ENCODE measurements at regions not wholly inside any gene's neighbourhood (a gene's known extent, or its start where the extent isn't known, plus 50 kb on each side); places are given as distances from the start of the nearest gene placed in this dataset.
A peak's percentile ranks its signal among the peaks of the same experiment; 100 is the strongest.

DNA sequence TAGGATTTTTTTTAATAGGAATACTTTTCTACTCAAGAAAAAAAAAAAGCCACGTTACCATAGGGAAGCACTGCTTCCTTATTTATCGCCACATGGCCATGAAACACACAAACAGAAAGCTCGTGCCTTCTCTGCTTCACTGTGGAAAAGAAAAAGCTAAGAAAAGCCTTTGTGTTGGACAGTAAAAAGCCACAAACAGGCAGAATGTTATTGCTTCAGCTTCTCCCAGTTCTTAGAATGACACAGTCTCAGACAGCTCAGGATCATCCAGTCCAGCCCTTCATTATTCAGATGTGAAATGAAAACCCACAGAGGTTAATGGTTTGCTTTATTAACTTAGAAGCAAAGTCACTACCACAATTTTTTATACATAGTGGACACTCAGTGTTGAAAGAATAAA, 181.6 kb upstream of the NOCT start:
- no peaks in the 10 kb centered on the region for H3K27me3 ChIP-seq (ENCODE audit: control insufficient read depth, insufficient read depth, low read length)

DNA sequence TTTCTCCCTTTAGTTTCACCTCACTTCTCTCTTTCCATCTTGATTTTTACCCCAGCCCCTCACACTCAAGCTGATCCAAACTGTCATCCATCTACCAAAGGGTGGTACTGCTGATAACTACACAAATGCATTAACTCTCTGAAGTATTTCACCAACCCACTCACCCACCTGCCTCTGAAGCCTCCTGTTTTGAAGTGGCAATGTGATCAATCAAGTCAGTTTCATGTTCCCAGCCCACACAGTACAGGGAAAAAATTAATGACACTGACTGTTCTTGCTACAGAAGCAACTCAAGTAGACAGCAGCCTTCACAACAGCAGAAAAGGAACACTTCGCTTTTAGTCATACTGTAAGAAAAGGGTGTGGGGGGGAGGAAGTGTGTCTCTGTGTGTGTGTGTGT, 183.0 kb upstream of the NOCT start:
- Histone ChIP-seq H3K4me1 (no peaks in the 10 kb centered on the region), H3K4me2 (ENCODE audit: low read length) (no peak overlapping the region), H3K36me3 (ENCODE audit: control insufficient read depth, insufficient read depth, low read length) (no peaks in the 10 kb centered on the region), H3K4me3 (ENCODE audit: low read depth, low read length) (no peak overlapping the region), H3K27me3 (ENCODE audit: control insufficient read depth, insufficient read depth, low read length) (no peaks in the 10 kb centered on the region), H2AFZ (no peak overlapping the region), H3K27ac (no peak overlapping the region), H3K9me3 (ENCODE audit: control insufficient read depth, low read length) (no peaks in the 10 kb centered on the region), H3K79me2 (no peaks in the 10 kb centered on the region), H3K9ac (no peak overlapping the region)
- TF ChIP-seq, protein P1, sequence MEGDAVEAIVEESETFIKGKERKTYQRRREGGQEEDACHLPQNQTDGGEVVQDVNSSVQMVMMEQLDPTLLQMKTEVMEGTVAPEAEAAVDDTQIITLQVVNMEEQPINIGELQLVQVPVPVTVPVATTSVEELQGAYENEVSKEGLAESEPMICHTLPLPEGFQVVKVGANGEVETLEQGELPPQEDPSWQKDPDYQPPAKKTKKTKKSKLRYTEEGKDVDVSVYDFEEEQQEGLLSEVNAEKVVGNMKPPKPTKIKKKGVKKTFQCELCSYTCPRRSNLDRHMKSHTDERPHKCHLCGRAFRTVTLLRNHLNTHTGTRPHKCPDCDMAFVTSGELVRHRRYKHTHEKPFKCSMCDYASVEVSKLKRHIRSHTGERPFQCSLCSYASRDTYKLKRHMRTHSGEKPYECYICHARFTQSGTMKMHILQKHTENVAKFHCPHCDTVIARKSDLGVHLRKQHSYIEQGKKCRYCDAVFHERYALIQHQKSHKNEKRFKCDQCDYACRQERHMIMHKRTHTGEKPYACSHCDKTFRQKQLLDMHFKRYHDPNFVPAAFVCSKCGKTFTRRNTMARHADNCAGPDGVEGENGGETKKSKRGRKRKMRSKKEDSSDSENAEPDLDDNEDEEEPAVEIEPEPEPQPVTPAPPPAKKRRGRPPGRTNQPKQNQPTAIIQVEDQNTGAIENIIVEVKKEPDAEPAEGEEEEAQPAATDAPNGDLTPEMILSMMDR (IDR thresholded peaks at IDR 0.05) = no peak

More for the DNA sequence above, 181.6 kb upstream of the NOCT start:
- peak overlapping the region; percentile 46 for H2AFZ ChIP-seq
- TF ChIP-seq, protein P1 (IDR thresholded peaks at IDR 0.05) = no peak
- no peaks in the 10 kb centered on the region for H3K4me1 ChIP-seq
- H3K79me2 ChIP-seq = no peaks in the 10 kb centered on the region
- no peak overlapping the region for H3K9ac ChIP-seq
- no peak overlapping the region for H3K4me2 ChIP-seq (ENCODE audit: low read length)
- H3K27ac ChIP-seq = peak overlapping the region; percentile 54
- H3K36me3 ChIP-seq (ENCODE audit: control insufficient read depth, insufficient read depth, low read length) = no peaks in the 10 kb centered on the region
- H3K4me3 ChIP-seq (ENCODE audit: low read depth, low read length) = no peak overlapping the region
- no peaks in the 10 kb centered on the region for H3K9me3 ChIP-seq (ENCODE audit: control insufficient read depth, low read length)

DNA sequence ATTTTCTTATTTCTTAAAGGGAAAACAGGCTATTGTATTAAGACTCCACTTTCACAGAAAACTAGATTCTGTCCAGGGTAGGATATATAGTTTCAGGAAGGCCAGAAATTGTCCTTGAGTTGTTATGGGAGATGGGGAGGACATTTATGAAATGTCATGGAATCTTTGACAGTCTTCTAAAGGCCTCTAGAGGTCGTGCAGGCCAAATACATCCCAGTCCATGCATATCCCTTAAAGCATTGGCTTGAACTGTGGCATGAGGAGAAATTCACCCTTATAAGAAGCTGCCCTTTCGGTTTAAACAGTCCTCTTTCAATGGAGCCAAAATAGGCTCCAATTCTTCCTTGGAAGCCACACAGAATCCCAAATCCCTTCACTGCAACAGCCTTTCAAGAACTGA, 183.6 kb upstream of the NOCT start:
- Histone ChIP-seq H3K4me2 (ENCODE audit: low read length) (no peak overlapping the region), H3K27ac (no peak overlapping the region), H3K4me3 (ENCODE audit: low read depth, low read length) (no peak overlapping the region), H3K9ac (no peak overlapping the region), H2AFZ (no peak overlapping the region), H3K9me3 (ENCODE audit: control insufficient read depth, low read length) (no peaks in the 10 kb centered on the region), H3K36me3 (ENCODE audit: control insufficient read depth, insufficient read depth, low read length) (no peaks in the 10 kb centered on the region), H3K27me3 (ENCODE audit: control insufficient read depth, insufficient read depth, low read length) (no peaks in the 10 kb centered on the region), H3K79me2 (no peaks in the 10 kb centered on the region), H3K4me1 (no peaks in the 10 kb centered on the region)
- TF ChIP-seq, protein P1 (IDR thresholded peaks at IDR 0.05) = no peak

DNA sequence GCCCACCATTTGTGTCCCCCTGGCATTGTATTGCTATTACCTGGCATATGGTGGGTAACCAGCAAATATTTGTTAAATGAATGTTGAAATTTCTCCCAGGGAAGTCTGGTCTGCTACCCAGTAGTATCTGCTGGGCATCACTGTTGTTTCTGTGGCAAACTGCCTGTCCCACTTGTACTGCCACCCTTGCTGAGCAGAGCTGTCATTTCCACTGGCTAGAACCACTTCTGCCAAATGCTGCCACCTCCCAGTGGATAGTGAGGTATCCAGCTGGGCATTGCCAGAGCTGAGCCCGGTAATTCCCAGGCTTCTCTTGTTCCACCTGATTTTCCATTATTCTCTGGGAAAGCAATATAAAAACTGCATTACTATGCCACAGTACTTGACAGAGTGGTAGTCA, 186.7 kb upstream of the NOCT start:
- no peak overlapping the region for H3K4me3 ChIP-seq (ENCODE audit: low read depth, low read length)
- no peaks in the 10 kb centered on the region for H3K36me3 ChIP-seq (ENCODE audit: control insufficient read depth, insufficient read depth, low read length)
- H3K4me1 ChIP-seq = peaks cover 2% of the 10 kb centered on the region
- no peaks in the 10 kb centered on the region for H3K27me3 ChIP-seq (ENCODE audit: control insufficient read depth, insufficient read depth, low read length)
- H3K27ac ChIP-seq = no peak overlapping the region
- no peak overlapping the region for H3K4me2 ChIP-seq (ENCODE audit: low read length)
- no peaks in the 10 kb centered on the region for H3K9me3 ChIP-seq (ENCODE audit: control insufficient read depth, low read length)
- no peak overlapping the region for H2AFZ ChIP-seq
- no peak overlapping the region for H3K9ac ChIP-seq
- H3K79me2 ChIP-seq = no peaks in the 10 kb centered on the region
- TF ChIP-seq, protein P1 (IDR thresholded peaks at IDR 0.05) = no peak

DNA sequence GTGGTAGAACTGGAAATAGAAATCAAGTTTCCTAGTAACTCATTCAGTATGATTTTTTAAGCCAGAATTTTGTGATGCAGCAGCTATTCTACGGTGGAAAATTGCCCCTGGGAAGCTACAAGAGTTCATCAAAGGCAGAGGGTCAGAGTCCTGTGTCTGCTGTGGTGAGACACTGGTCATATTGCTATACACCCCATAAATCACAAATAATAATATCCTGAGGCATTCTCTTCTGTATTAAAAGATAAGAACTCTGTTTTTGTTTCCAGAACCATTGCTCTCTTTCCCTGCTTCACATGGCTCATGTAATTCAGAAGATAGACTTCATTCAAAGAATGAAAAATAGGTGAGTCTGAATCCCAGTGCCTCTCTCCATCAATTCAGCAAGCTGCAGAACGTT, 188.8 kb upstream of the NOCT start:
- H3K4me1 ChIP-seq = peaks cover 2% of the 10 kb centered on the region
- H3K4me2 ChIP-seq (ENCODE audit: low read length) = no peak overlapping the region
- TF ChIP-seq, protein P1 (IDR thresholded peaks at IDR 0.05) = no peak

More for the DNA sequence above, 188.8 kb upstream of the NOCT start:
- no peaks in the 10 kb centered on the region for H3K36me3 ChIP-seq (ENCODE audit: control insufficient read depth, insufficient read depth, low read length)
- H3K27me3 ChIP-seq (ENCODE audit: control insufficient read depth, insufficient read depth, low read length) = no peaks in the 10 kb centered on the region
- peak overlapping the region; percentile 38 for H2AFZ ChIP-seq
- no peak overlapping the region for H3K9ac ChIP-seq
- H3K9me3 ChIP-seq (ENCODE audit: control insufficient read depth, low read length) = no peaks in the 10 kb centered on the region
- H3K79me2 ChIP-seq = no peaks in the 10 kb centered on the region
- H3K4me3 ChIP-seq (ENCODE audit: low read depth, low read length) = no peak overlapping the region
- H3K27ac ChIP-seq = peak overlapping the region; percentile 44

Data from parathyroid adenoma (tissue), 2 donors.